CD4-positive, alpha-beta T cell (primary cell): ENCODE measurements at regions not wholly inside any gene's neighbourhood (a gene's known extent, or its start where the extent isn't known, plus 50 kb on each side); places are given as distances from the start of the nearest gene placed in this dataset.

Experiments
- ATAC-seq: fragments of 200-7000 bp; cut with Tn5 transposase; one replicate; pipeline ENCODE4 v1.10.0; 2022; ENCODE audit warnings: mild to moderate bottlenecking; ENCODE audit not compliant: poor library complexity
- CTCF ChIA-PET: fragments of 350-600 bp; sonication (Branson Sonifier 250); formaldehyde crosslinking; loops from one replicate; lab custom pipeline; 2021; ENCODE audit warnings: antibody characterized with exemption, inconsistent platforms; lab: Charles Lee
- POLR2A ChIA-PET: fragments of 350-600 bp; sonication (Branson Sonifier 250); formaldehyde crosslinking; loops from one replicate; lab custom pipeline; 2021; ENCODE audit warnings: antibody characterized with exemption, inconsistent platforms; lab: Charles Lee
- DNase-seq, 14 experiments: peaks; one replicate each; pipeline ENCODE4 v3.0.0-alpha.2; 2013 to 2020; ENCODE audit warnings: mixed read lengths in 2 of 14
- H3K27ac ChIP-seq, 2 donors: one replicate each; pipeline versions ENCODE4 v1.5.1 to v1.7.0; 2013; ENCODE audit warnings: low read length in 2 of 2, low read depth in 1 of 2, mild to moderate bottlenecking in 1 of 2
- H3K27me3 ChIP-seq, 2 experiments: 1 replicate in 1 of 2; 2 replicates in 1 of 2; pipeline versions ENCODE4 v1.6.1 to v1.7.0; 2013; ENCODE audit warnings: low read length in 2 of 2, control low read depth in 1 of 2, mild to moderate bottlenecking in 1 of 2, moderate library complexity in 1 of 2; ENCODE audit not compliant: insufficient read depth in 2 of 2, control insufficient read depth in 1 of 2
- H3K36me3 ChIP-seq: one replicate; pipeline ENCODE4 v1.6.1; 2013; ENCODE audit warnings: low read length, control low read depth; ENCODE audit not compliant: insufficient read depth
- H3K4me1 ChIP-seq: one replicate; pipeline ENCODE4 v1.6.1; 2013; ENCODE audit warnings: low read length, control low read depth; ENCODE audit not compliant: insufficient read depth
- H3K4me3 ChIP-seq: one replicate; pipeline ENCODE4 v1.5.1; 2013; ENCODE audit warnings: mild to moderate bottlenecking, low read length, moderate library complexity
- H3K9me3 ChIP-seq, 2 experiments: 1 replicate in 1 of 2; 2 replicates in 1 of 2; pipeline versions ENCODE4 v1.6.1 to v1.7.0; 2013; ENCODE audit warnings: low read length in 2 of 2, mild to moderate bottlenecking in 2 of 2, control low read depth in 1 of 2, moderate library complexity in 1 of 2; ENCODE audit not compliant: control insufficient read depth in 1 of 2, insufficient read depth in 1 of 2
- H3K27ac Mint-ChIP-seq: one replicate; pipeline ENCODE4 v1.8.0; 2020; ENCODE audit warnings: mixed read lengths
- H3K27me3 Mint-ChIP-seq: one replicate; pipeline ENCODE4 v1.8.0; 2021; ENCODE audit warnings: mixed read lengths
- H3K36me3 Mint-ChIP-seq: one replicate; pipeline ENCODE4 v1.8.0; 2021; ENCODE audit warnings: low read depth, mixed read lengths
- H3K4me1 Mint-ChIP-seq: one replicate; pipeline ENCODE4 v1.8.0; 2021; ENCODE audit warnings: low read depth, mixed read lengths
- H3K4me3 Mint-ChIP-seq: one replicate; pipeline ENCODE4 v1.8.0; 2020; ENCODE audit warnings: mild to moderate bottlenecking, mixed read lengths
- H3K9me3 Mint-ChIP-seq: one replicate; pipeline ENCODE4 v1.8.0; 2020; ENCODE audit warnings: mixed read lengths
- intact Hi-C, 2 experiments: fragments of 100-400 bp; cut with DNase I in 1 of 2; cut with micrococcal nuclease in 1 of 2; formaldehyde crosslinking; loops; one replicate each; pipeline versions ENCODE4 v1.15.1 to v1.9.0; 2023 to 2025; cut with DNase I, micrococcal nuclease
- TF ChIP-seq, protein P1 (sequence below): fragments of 200-600 bp; IDR thresholded peaks from one replicate; pipeline ENCODE4 v1.8.0; 2022; ENCODE audit warnings: antibody characterized with exemption, mild to moderate bottlenecking

DNA sequence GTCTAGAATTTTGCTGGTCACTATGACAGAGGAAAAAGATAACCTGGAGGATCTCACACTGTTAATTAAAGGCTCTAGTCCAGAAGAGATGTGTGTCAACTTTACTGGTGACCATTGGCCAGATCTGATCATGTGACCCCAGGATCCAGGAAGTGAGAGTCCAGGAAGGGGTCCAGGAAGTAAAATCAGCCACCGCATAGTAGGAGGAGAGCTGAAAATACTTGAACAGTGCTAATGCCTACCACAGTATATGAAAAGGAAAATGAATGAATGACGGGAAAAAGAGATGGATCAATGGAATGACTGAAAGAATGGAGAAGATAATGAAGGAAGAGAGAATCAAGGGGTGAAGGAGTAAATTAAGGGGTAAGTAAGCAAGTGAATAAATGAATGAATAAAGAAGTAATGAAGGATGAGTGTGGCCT, 415.3 kb downstream of the RPS24 start:
- Histone ChIP-seq H3K4me3 (no peak overlapping the region), H3K27ac (no peak overlapping the region), H3K27me3 (no peaks in the 10 kb centered on the region), H3K36me3 (no peaks in the 10 kb centered on the region), H3K4me1 (no peaks in the 10 kb centered on the region), H3K9me3 (no peaks in the 10 kb centered on the region)
- no peak overlapping the region for H3K27ac Mint-ChIP-seq
- no peaks in the 10 kb centered on the region for H3K36me3 Mint-ChIP-seq
- no peak for ATAC-seq
- TF ChIP-seq, protein P1, sequence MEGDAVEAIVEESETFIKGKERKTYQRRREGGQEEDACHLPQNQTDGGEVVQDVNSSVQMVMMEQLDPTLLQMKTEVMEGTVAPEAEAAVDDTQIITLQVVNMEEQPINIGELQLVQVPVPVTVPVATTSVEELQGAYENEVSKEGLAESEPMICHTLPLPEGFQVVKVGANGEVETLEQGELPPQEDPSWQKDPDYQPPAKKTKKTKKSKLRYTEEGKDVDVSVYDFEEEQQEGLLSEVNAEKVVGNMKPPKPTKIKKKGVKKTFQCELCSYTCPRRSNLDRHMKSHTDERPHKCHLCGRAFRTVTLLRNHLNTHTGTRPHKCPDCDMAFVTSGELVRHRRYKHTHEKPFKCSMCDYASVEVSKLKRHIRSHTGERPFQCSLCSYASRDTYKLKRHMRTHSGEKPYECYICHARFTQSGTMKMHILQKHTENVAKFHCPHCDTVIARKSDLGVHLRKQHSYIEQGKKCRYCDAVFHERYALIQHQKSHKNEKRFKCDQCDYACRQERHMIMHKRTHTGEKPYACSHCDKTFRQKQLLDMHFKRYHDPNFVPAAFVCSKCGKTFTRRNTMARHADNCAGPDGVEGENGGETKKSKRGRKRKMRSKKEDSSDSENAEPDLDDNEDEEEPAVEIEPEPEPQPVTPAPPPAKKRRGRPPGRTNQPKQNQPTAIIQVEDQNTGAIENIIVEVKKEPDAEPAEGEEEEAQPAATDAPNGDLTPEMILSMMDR = no peak
- H3K27me3 Mint-ChIP-seq = peaks cover 9% of the 10 kb centered on the region
- intact Hi-C loops = no loop called here
- H3K4me3 Mint-ChIP-seq = no peak overlapping the region
- CTCF ChIA-PET = no interaction called here
- H3K9me3 Mint-ChIP-seq = no peaks in the 10 kb centered on the region
- POLR2A ChIA-PET = no interaction called here
- no peak for DNase-seq
- no peaks in the 10 kb centered on the region for H3K4me1 Mint-ChIP-seq

DNA sequence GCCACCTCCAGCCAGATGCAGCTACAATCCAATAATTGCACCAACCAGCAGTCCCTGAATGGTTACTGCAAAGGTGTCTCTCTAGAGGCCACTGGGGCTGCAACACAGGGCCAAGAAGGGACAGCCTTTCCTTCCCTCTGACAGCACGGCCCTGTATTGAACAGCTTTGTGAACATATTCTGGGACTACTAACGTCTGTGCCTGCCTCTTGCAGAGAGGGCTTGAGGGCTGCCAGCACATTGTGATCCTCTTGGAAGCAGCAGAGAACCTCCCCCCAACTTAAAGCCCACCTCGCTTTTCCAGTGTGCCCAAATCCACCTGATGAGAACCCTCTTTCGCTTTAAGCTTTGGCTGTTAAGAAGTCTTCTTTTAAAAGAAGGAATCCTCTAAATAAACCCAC, 415.9 kb downstream of the RPS24 start:
- H3K9me3 ChIP-seq = no peaks in the 10 kb centered on the region
- Mint-ChIP-seq H3K27ac (no peak overlapping the region), H3K4me1 (no peaks in the 10 kb centered on the region), H3K36me3 (no peaks in the 10 kb centered on the region), H3K27me3 (peaks cover 9% of the 10 kb centered on the region), H3K4me3 (no peak overlapping the region), H3K9me3 (no peaks in the 10 kb centered on the region)
- no peaks in the 10 kb centered on the region for H3K27me3 ChIP-seq
- TF ChIP-seq, protein P1 = no peak
- H3K27ac ChIP-seq = no peak overlapping the region
- ATAC-seq (no peak), DNase-seq (no peak)
- no peaks in the 10 kb centered on the region for H3K4me1 ChIP-seq
- ChIA-PET CTCF (no interaction called here), POLR2A (no interaction called here)
- H3K36me3 ChIP-seq = no peaks in the 10 kb centered on the region
- no peak overlapping the region for H3K4me3 ChIP-seq
- intact Hi-C loops = no loop called here

DNA sequence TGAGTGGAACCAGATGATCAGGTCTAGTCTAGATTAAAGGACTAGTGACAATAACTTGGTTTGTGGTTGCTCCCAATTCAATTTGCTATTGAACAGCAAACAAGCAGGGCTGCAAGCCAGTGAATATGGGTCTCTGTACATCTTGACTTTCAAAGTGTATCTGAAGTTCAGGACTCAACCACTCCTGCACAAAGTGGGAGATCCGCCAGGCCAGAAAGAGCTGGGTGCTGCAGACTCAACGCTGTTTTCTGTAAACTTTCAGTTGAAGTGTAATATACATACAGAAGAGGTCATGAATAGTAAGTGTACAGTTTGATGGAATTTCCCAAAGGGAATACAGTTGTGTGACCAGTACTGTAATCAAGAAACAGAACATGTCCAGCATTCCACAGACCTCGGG, 416.6 kb downstream of the RPS24 start:
- DNase-seq (no peak), ATAC-seq (no peak)
- no peak overlapping the region for H3K27ac ChIP-seq
- TF ChIP-seq, protein P1 = no peak
- Mint-ChIP-seq H3K36me3 (no peaks in the 10 kb centered on the region), H3K27ac (no peak overlapping the region), H3K4me1 (no peaks in the 10 kb centered on the region), H3K4me3 (no peak overlapping the region), H3K9me3 (no peaks in the 10 kb centered on the region), H3K27me3 (peaks cover 9% of the 10 kb centered on the region)
- no peak overlapping the region for H3K4me3 ChIP-seq
- no peaks in the 10 kb centered on the region for H3K27me3 ChIP-seq
- ChIA-PET CTCF (no interaction called here), POLR2A (no interaction called here)
- H3K9me3 ChIP-seq = no peaks in the 10 kb centered on the region
- intact Hi-C loops = no loop called here
- H3K4me1 ChIP-seq = no peaks in the 10 kb centered on the region
- no peaks in the 10 kb centered on the region for H3K36me3 ChIP-seq
